ENCODE measurements at regions not wholly inside any gene's neighbourhood (a gene's known extent, or its start where the extent isn't known, plus 50 kb on each side); places are given as distances from the start of the nearest gene placed in this dataset.

DNA sequence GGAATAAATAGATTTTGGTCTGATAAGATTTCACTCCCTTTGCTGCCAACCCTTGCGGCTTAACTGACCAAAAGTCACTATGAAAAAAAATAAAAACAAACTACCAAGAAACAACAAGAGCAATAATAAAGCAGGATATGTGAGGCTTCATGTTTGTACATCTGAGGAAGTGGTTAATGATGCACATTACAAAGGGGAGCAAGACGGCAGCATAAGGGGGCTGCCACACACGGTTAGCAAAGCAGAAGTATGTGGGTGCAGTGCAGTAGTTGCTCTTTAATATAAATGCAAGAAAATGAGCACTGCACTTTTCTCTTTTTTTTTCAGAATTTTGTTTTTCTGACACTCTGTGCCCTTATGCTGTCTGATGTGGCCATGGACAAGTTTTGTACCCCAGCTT, 377.1 kb upstream of the CNTNAP5 start:
- Histone ChIP-seq H4K20me1 (ENCODE audit: control insufficient read depth, insufficient read depth) (no peaks in the 10 kb centered on the region), H3K36me3 (ENCODE audit: control insufficient read depth in 2 of 2, insufficient read depth in 2 of 2, low read length in 1 of 2) (no peaks in the 10 kb centered on the region), H3K9ac (ENCODE audit: control insufficient read depth, insufficient read depth, low read length) (no peak overlapping the region), H3K9me3 (replicated peaks; ENCODE audit: control insufficient read depth, insufficient read depth, low read length) (no peaks in the 10 kb centered on the region), H3K4me1 (ENCODE audit: control insufficient read depth, insufficient read depth, low read length) (no peaks in the 10 kb centered on the region), H2AFZ (ENCODE audit: control insufficient read depth, low read depth, low read length) (no peak overlapping the region), H3K4me2 (ENCODE audit: control insufficient read depth, insufficient read depth) (no peak overlapping the region), H3K27me3 (replicated peaks in 1 of 2; ENCODE audit: control insufficient read depth in 2 of 2, insufficient read depth in 2 of 2, low read length in 1 of 2) (no peaks in the 10 kb centered on the region), H3K4me3 (no peak overlapping the region), H3K27ac (ENCODE audit: control insufficient read depth, insufficient read depth) (no peak overlapping the region), H3K79me2 (ENCODE audit: control insufficient read depth, insufficient read depth, low read length) (no peaks in the 10 kb centered on the region)
- BruUV-seq (replicated peaks), result no TSS peak
- ChIA-PET RAD21 (ENCODE audit: unreplicated experiment) (no interaction called here), SMC1A (ENCODE audit: uncharacterized antibody, unreplicated experiment) (no interaction called here), CTCF (no interaction called here), POLR2A (no interaction called here)
- in situ Hi-C loops (cut with MboI), result no loop called here
- intact Hi-C loops (cut with micrococcal nuclease; ENCODE audit: unreplicated experiment), result no loop called here
- FAIRE-seq, result no peak
- no peak for DNase-seq (ENCODE audit: low read depth, low spot score)
- no peak for TF ChIP-seq RUNX3 (IDR thresholded peaks at IDR 0.05; ENCODE audit: low read length)
- TF ChIP-seq IKZF1 (conservative IDR thresholded peaks at IDR 0.05), result no peak
- no peak for TF ChIP-seq ATF7 (IDR thresholded peaks at IDR 0.05; ENCODE audit: low read depth)
- TF ChIP-seq SMC3 (IDR thresholded peaks at IDR 0.05; ENCODE audit: borderline replicate concordance, low read length), result no peak
- TF ChIP-seq YY1 (IDR thresholded peaks at IDR 0.05; ENCODE audit: low read depth, low read length), result no peak
- TF ChIP-seq POLR2AphosphoS5 (IDR thresholded peaks at IDR 0.05; ENCODE audit: low read length), result no peak
- TF ChIP-seq RFX5 (IDR thresholded peaks at IDR 0.05; ENCODE audit: low read depth, low read length), result no peak
- TF ChIP-seq SREBF1 (IDR thresholded peaks at IDR 0.05; ENCODE audit: low read length), result no peak
- TF ChIP-seq, protein P1, sequence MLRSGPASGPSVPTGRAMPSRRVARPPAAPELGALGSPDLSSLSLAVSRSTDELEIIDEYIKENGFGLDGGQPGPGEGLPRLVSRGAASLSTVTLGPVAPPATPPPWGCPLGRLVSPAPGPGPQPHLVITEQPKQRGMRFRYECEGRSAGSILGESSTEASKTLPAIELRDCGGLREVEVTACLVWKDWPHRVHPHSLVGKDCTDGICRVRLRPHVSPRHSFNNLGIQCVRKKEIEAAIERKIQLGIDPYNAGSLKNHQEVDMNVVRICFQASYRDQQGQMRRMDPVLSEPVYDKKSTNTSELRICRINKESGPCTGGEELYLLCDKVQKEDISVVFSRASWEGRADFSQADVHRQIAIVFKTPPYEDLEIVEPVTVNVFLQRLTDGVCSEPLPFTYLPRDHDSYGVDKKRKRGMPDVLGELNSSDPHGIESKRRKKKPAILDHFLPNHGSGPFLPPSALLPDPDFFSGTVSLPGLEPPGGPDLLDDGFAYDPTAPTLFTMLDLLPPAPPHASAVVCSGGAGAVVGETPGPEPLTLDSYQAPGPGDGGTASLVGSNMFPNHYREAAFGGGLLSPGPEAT (IDR thresholded peaks at IDR 0.05; ENCODE audit: low read depth), result no peak
- no peak for TF ChIP-seq HDGF (IDR thresholded peaks at IDR 0.05)
- no peak for TF ChIP-seq LARP7 (IDR thresholded peaks at IDR 0.05)
- TF ChIP-seq TAF1 (IDR thresholded peaks at IDR 0.05; ENCODE audit: borderline replicate concordance, low read depth, low read length), result no peak
- no peak for TF ChIP-seq RBBP5 (conservative IDR thresholded peaks at IDR 0.05)
- TF ChIP-seq TCF12 (IDR thresholded peaks at IDR 0.05; ENCODE audit: low read depth, low read length), result no peak
- no peak for TF ChIP-seq BHLHE40 (IDR thresholded peaks at IDR 0.05; ENCODE audit: borderline replicate concordance in 1 of 2, low read depth in 2 of 2, low read length in 1 of 2)
- TF ChIP-seq RELA (IDR thresholded peaks at IDR 0.05; ENCODE audit: borderline replicate concordance, partially characterized antibody), result no peak
- 27% methylated on average over 3 of the region's 3 CpGs for WGBS (ENCODE audit: insufficient coverage, insufficient replicate concordance, low lambda C conversion rate, missing lambda C conversion rate)
- ATAC-seq, result no peak
